Stomach (tissue), 8 donors: ENCODE measurements at regions not wholly inside any gene's neighbourhood (a gene's known extent, or its start where the extent isn't known, plus 50 kb on each side); places are given as distances from the start of the nearest gene placed in this dataset.

Experiments used
- DNase-seq, 2 donors: peaks; one replicate each; pipeline versions ENCODE4 v3.0.0 to v3.0.0-alpha.2; 2013 to 2019
- H3K27ac ChIP-seq, 5 donors: fragments of 200-600 bp in 4 of 5; sonication (generic) in 4 of 5; one replicate each; pipeline ENCODE4 v1.5.1; 2013 to 2019; ENCODE audit warnings: mild to moderate bottlenecking in 1 of 5, moderate library complexity in 1 of 5
- H3K27me3 ChIP-seq, 3 donors: fragments of 200-600 bp; sonication (generic); one replicate each; pipeline ENCODE4 v1.5.1; 2017 to 2019; ENCODE audit warnings: mixed run types in 1 of 3
- H3K36me3 ChIP-seq, 4 donors: fragments of 200-600 bp; sonication (generic); 1 replicate in 3 of 4; 2 replicates in 1 of 4; pipeline ENCODE4 v1.5.1; 2016 to 2019
- H3K4me1 ChIP-seq, 4 donors: fragments of 200-600 bp; sonication (generic); one replicate each; pipeline ENCODE4 v1.5.1; 2016 to 2019
- H3K4me3 ChIP-seq, 4 donors: fragments of 200-600 bp; sonication (generic) in 3 of 4; one replicate each; pipeline ENCODE4 v1.5.1; 2016 to 2019; ENCODE audit warnings: mild to moderate bottlenecking in 1 of 4
- H3K9me3 ChIP-seq, 4 donors: fragments of 200-600 bp; sonication (generic); one replicate each; pipeline ENCODE4 v1.5.1; 2016 to 2019
- EP300 ChIP-seq: sonication (generic); formaldehyde crosslinking; IDR thresholded peaks from one replicate; pipeline ENCODE4 v1.6.1; 2017; ENCODE audit warnings: antibody characterized with exemption
- POLR2A ChIP-seq, 4 donors: fragments of 450-650 bp; IDR thresholded peaks; one replicate each; pipeline ENCODE4 v1.6.1; 2016; ENCODE audit warnings: antibody characterized with exemption in 4 of 4, control low read depth in 2 of 4, mild to moderate bottlenecking in 1 of 4, moderate library complexity in 1 of 4
- POLR2AphosphoS5 ChIP-seq, 3 donors: sonication (generic); formaldehyde crosslinking; IDR thresholded peaks; one replicate each; pipeline ENCODE4 v1.6.1; 2016; ENCODE audit warnings: antibody characterized with exemption in 3 of 3
- WGBS, 5 donors: extraction: QIAGEN DNeasy Blood & Tissue Kit in 3 of 5; methylation state at CpG; one replicate each; pipeline versions ENCODE4 v1.1.5 to v1.1.7; 2013 to 2018; 5-methylcytosine and 5-hydroxymethylcytosine counted together
- intact Hi-C: fragments of 100-400 bp; cut with DNase I; formaldehyde crosslinking; loops from one replicate; pipeline ENCODE4 v1.15.1; 2023; ENCODE audit warnings: low total_unique reads
- TF ChIP-seq, protein P1 (sequence below), 7 experiments: fragments of 450-650 bp in 4 of 7; fragments of 200-600 bp in 3 of 7; sonication (generic) in 3 of 7; IDR thresholded peaks; one replicate each; pipeline ENCODE4 v1.5.1; 2016 to 2019; ENCODE audit warnings: antibody characterized with exemption in 7 of 7, control low read depth in 2 of 7, mild to moderate bottlenecking in 1 of 7
- donor health status: healthy with polysubstance abuse.
- donor health status: Bipolar disorder and iron deficiency.
- donor health status: healthy.

GRCh38 chr11:12611352-12611751 lies 62.9 kb upstream of the TEAD1 start:
- Histone ChIP-seq H3K36me3 (no peaks in the 10 kb centered on the region), H3K4me3 (no peak overlapping the region), H3K9me3 (peaks cover 0 to 13% (median 8%) of the 10 kb centered on the region in 4 donors), H3K4me1 (no peaks in the 10 kb centered on the region), H3K27me3 (no peaks in the 10 kb centered on the region), H3K27ac (no peak overlapping the region)
- no peak for DNase-seq
- intact Hi-C loops = no loop called here
- no peak for TF ChIP-seq POLR2A (IDR thresholded peaks at IDR 0.05)
- TF ChIP-seq POLR2AphosphoS5 (IDR thresholded peaks at IDR 0.05) = no peak
- no peak for TF ChIP-seq EP300
- TF ChIP-seq, protein P1, sequence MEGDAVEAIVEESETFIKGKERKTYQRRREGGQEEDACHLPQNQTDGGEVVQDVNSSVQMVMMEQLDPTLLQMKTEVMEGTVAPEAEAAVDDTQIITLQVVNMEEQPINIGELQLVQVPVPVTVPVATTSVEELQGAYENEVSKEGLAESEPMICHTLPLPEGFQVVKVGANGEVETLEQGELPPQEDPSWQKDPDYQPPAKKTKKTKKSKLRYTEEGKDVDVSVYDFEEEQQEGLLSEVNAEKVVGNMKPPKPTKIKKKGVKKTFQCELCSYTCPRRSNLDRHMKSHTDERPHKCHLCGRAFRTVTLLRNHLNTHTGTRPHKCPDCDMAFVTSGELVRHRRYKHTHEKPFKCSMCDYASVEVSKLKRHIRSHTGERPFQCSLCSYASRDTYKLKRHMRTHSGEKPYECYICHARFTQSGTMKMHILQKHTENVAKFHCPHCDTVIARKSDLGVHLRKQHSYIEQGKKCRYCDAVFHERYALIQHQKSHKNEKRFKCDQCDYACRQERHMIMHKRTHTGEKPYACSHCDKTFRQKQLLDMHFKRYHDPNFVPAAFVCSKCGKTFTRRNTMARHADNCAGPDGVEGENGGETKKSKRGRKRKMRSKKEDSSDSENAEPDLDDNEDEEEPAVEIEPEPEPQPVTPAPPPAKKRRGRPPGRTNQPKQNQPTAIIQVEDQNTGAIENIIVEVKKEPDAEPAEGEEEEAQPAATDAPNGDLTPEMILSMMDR (IDR thresholded peaks at IDR 0.05) = no peak

- Histone ChIP-seq H3K27ac (no peak overlapping the region), H3K9me3 (no peaks in the 10 kb centered on the region), H3K27me3 (no peaks in the 10 kb centered on the region), H3K36me3 (no peaks in the 10 kb centered on the region), H3K4me1 (peaks cover 0 to 5% (median 0%) of the 10 kb centered on the region in 4 donors), H3K4me3 (no peak overlapping the region)
- intact Hi-C loops = no loop called here
- WGBS, 5 donors = 85 to 93% (median 90%) methylated on average over 3 of the region's 3 CpGs
- DNase-seq = no peak
- no peak for TF ChIP-seq POLR2A (IDR thresholded peaks at IDR 0.05)
- no peak for TF ChIP-seq POLR2AphosphoS5 (IDR thresholded peaks at IDR 0.05)
- TF ChIP-seq, protein P1 (IDR thresholded peaks at IDR 0.05) = no peak
- no peak for TF ChIP-seq EP300
Observed at GRCh38 chr11:12617632-12618031, 56.6 kb upstream of the TEAD1 start.

DNA sequence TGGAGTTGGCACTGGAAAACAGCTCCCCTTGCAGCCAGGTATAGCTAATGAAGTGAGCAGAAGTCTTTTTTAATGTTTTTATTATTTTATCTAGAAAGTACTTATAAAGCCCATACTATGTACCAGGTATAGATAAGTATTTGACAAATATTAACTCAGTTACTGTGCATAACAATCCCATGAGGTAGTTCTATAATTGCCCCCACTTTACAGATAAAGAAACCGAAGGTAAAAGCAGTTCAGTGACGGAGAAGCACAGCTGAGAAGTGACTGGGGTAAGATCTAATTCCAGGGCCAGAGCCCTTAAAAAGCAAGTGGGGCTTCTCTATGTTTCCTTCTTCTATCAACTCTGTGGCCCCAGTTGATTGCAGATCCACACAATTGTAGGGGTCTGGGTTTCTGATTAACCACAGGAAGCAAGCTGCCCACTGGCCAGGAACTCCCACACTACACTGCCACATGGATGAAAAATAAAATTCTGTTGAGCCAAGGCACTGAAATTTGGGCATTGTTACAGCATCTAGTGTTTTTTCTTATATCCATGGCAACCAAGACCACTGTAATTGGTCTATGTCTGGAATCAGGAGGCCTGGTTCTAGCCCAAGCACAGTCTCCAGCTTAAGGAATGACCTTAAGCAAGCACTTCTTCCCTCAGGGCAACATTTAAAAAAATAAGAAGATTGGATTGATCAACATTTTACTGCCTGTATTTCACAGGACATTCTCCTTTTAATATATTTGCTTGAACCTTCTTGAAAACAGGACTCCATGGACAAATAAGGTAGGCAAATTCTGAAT lies 55.3 kb upstream of the TEAD1 start:
- H3K36me3 ChIP-seq = no peaks in the 10 kb centered on the region
- peaks cover 0 to 9% (median 6%) of the 10 kb centered on the region in 4 donors for H3K9me3 ChIP-seq
- no peak overlapping the region for H3K27ac ChIP-seq
- intact Hi-C loops = no loop called here
- peaks cover 0 to 5% (median 0%) of the 10 kb centered on the region in 4 donors for H3K4me1 ChIP-seq
- no peak overlapping the region for H3K4me3 ChIP-seq
- no peak for DNase-seq
- no peaks in the 10 kb centered on the region for H3K27me3 ChIP-seq
- WGBS, 5 donors = 37 to 59% (median 47%) methylated on average over 2 of the region's 2 CpGs
- TF ChIP-seq POLR2A (IDR thresholded peaks at IDR 0.05) (no peak), POLR2AphosphoS5 (IDR thresholded peaks at IDR 0.05) (no peak), EP300 (no peak)
- TF ChIP-seq, protein P1 (IDR thresholded peaks at IDR 0.05) = no peak

DNA sequence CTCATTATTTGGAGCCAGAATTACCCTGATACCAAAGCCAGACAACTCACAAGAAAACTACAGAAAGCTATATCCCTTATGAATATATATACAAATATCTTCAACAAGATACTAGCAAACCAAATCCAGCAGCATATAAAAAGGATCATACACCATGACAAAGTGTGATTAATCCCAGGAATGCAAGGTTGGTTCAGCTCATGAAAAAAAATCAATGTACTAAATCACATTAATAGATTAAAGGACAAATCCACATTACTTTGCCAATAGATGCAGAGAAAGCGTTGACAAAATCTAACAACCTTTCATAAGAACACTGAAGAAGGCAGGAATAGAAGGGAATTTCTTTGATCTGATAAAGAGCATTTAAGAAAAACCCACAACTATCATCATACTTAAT lies 50.4 kb upstream of the TEAD1 start:
- DNase-seq = no peak
- WGBS, 5 donors = 0 to 50% (median 41%) methylated on average over 1 of the region's 1 CpG
- no peak for TF ChIP-seq POLR2AphosphoS5 (IDR thresholded peaks at IDR 0.05)
- no peak for TF ChIP-seq POLR2A (IDR thresholded peaks at IDR 0.05)
- TF ChIP-seq, protein P1 (IDR thresholded peaks at IDR 0.05) = no peak
- TF ChIP-seq EP300 = no peak
- no peak overlapping the region for H3K4me3 ChIP-seq
- no peaks in the 10 kb centered on the region for H3K27me3 ChIP-seq
- no peaks in the 10 kb centered on the region for H3K36me3 ChIP-seq
- intact Hi-C loops = no loop called here
- no peaks in the 10 kb centered on the region for H3K4me1 ChIP-seq
- H3K9me3 ChIP-seq = peaks cover 0 to 18% (median 11%) of the 10 kb centered on the region in 4 donors
- H3K27ac ChIP-seq = no peak overlapping the region
